VCaP (cell line): ENCODE measurements at regions not wholly inside any gene's neighbourhood (a gene's known extent, or its start where the extent isn't known, plus 50 kb on each side); places are given as distances from the start of the nearest gene placed in this dataset.
"Not testable (repeated sequence)": the region's sequence is repeated elsewhere in the genome, so short reads cannot be mapped to it uniquely, and the experiment has no call there.

ENCODE experiments used
- H3K27ac ChIP-seq: fragments of 450-650 bp; 2 replicates; pipeline ENCODE4 v1.5.1; 2017
- TF ChIP-seq, protein P1 (sequence below): fragments of 450-650 bp; conservative IDR thresholded peaks from 2 replicates; pipeline ENCODE4 v1.5.1; 2017; ENCODE audit warnings: mild to moderate bottlenecking, moderate library complexity

DNA sequence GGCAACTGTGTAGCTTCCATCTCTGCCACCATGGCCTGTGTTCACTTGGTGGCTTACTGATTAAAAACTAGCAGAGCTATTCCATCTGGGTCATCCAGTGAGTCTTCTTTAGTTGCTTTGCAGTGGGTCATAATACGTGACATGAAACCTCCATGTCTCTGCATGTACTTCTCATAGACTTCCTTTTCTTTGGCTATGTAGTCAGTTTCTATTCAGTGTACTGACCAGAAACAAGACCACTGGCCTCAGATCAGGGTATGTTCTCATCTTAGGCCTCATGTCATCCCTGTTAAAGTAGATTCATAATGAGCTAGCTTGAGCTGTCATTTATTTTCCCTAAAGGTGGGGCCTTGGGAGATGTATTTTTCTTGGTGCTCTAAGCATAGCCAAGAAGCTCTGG, 195.2 kb downstream of the CCNG2 start:
- TF ChIP-seq, protein P1, sequence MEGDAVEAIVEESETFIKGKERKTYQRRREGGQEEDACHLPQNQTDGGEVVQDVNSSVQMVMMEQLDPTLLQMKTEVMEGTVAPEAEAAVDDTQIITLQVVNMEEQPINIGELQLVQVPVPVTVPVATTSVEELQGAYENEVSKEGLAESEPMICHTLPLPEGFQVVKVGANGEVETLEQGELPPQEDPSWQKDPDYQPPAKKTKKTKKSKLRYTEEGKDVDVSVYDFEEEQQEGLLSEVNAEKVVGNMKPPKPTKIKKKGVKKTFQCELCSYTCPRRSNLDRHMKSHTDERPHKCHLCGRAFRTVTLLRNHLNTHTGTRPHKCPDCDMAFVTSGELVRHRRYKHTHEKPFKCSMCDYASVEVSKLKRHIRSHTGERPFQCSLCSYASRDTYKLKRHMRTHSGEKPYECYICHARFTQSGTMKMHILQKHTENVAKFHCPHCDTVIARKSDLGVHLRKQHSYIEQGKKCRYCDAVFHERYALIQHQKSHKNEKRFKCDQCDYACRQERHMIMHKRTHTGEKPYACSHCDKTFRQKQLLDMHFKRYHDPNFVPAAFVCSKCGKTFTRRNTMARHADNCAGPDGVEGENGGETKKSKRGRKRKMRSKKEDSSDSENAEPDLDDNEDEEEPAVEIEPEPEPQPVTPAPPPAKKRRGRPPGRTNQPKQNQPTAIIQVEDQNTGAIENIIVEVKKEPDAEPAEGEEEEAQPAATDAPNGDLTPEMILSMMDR, result no peak

DNA sequence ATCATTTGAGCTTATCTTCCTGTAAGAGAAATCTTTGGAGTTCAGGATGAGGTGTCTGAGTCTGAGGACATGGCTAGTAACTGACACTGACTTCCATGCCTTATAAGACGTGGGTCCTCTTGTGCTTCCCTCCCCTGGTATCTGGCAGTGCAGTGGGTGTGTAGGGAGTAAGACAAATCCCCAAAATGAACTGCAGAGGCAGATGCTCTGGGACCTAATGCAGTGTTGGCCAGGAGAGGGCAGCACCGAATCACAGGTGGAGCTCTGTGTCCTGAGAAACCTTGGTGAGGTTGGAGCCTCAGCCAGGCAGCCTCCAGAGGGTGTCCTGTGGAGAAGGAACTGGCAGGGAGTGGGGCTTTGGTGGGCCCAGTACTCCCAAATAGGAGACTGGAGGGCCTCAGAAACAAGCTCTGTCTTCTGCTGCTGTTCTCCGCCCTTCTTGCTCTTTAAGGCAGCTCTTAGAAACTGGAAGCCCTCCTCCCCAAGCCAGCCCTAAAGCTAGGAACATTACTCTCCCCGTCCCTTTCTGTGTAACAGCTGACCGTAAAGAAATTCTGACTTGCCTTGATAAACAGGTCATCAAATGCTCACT, 196.8 kb downstream of the CCNG2 start:
- H3K27ac ChIP-seq, result not testable (repeated sequence)
- TF ChIP-seq, protein P1, result peak; percentile 72

More for the DNA sequence above, 195.2 kb downstream of the CCNG2 start:
- H3K27ac ChIP-seq, result no peak overlapping the region

DNA sequence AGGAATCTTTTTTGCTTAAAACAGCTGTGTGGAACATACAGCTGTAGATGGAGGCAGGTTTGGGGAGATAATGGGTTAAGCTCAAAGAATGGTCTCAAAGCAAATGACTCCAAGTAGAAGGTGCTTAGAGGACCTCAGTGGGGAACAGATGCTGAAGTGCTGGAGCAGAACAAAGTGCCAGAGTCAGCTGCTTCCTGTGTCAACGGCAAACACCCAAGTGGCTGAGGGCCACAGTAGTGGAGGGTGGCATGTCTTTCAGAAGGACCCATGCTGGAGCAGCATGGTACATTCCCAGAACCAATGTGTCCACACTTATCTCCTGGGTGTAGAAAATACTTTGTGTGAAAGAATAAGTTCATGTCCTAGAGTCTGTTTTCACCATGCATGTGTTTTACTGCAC, 197.5 kb downstream of the CCNG2 start:
- no peak overlapping the region for H3K27ac ChIP-seq
- TF ChIP-seq, protein P1, result no peak

DNA sequence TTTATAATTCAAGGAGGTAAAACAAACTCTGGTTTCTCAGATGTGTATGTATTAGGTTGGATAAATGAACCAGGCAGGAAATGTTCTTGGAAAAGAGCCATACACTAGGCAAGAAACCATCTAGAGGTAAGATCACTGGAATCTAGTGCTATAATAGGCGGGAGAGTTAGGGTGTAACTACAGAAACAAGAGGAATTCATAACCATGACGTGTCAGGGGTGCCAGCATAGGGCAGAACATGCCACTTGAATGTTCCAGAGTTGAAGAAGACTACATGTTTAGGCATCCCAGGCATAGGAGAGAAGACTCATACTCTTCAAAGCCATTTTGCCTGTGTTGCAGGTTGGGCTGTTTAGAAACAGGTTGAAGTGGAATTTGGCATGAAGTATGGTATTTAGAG, 198.7 kb downstream of the CCNG2 start:
- TF ChIP-seq, protein P1, result no peak
- no peak overlapping the region for H3K27ac ChIP-seq

DNA sequence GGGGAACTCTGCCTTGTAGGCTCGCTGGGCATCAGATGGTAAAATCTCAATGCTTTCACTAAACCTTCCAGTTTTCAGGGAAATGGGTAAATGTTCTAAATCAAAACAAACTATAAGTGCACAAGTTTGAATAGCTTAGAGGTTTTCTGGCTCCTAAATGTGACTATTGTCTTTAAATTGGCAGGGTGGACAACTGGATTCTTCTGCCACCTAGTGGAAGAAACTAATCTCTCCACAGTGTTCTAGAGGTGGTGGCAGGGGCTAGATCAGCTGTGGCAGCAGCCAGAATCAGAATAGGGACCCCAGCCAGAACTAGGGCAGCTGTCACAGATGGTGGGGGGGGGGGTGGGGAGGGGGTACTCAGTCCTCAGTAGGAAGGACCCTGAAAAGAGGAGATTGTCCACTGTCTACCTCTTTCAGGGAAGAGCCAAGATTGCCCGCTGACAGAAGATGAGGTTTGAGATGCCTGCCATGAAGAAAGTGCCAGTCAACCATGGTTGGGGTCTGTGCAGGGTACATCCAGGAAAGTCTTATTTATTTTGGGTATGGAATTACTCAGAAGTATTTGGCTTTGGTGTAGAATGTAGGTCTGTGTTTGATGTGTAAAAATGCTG, 201.4 kb downstream of the CCNG2 start:
- no peak overlapping the region for H3K27ac ChIP-seq
- TF ChIP-seq, protein P1, result peak; percentile 91

DNA sequence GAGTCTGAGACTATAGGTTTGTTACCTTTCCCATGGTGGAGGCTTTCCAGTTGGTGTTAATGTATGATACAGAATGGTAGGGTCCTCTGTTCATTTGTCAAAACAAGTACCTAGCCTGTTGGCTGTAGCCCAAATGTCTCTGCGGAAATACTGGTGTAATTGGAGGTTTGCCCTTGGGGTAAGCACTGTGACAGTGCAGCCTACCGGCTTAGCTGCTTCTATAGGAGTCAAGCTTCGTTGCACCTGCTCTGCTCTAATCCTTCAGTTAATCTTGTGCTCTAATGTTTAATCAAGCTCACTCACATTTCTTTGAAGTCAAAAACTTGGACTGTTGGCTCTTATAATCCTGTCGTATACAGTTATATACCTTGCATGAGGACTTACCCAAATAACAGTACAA, 203.4 kb downstream of the CCNG2 start:
- TF ChIP-seq, protein P1, result no peak
- H3K27ac ChIP-seq, result peak overlapping the region; percentile 43

DNA sequence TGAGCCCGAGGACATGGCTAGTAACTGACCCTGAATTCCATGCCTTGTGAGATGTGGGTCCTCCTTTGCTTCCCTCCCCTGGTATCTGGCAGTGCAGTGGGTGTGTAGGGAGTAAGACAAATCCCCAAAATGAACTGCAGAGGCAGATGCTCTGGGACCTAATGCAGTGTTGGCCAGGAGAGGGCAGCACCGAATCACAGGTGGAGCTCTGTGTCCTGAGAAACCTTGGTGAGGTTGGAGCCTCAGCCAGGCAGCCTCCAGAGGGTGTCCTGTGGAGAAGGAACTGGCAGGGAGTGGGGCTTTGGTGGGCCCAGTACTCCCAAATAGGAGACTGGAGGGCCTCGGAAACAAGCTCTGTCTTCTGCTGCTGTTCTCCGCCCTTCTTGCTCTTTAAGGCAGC, 209.9 kb downstream of the CCNG2 start:
- H3K27ac ChIP-seq, result not testable (repeated sequence)
- TF ChIP-seq, protein P1, result peak; percentile 88
